Epidermal melanocyte (primary cell): ENCODE measurements at regions not wholly inside any gene's neighbourhood (a gene's known extent, or its start where the extent isn't known, plus 50 kb on each side); places are given as distances from the start of the nearest gene placed in this dataset.

Source experiments
- DNase-seq: peaks from one replicate; pipeline ENCODE4 v3.0.0; 2011; ENCODE audit warnings: low spot score; ENCODE audit not compliant: insufficient read length

- DNase-seq, result no peak
Measured at GRCh38 chr9:89721971-89722530, 117.2 kb downstream of the GADD45G start.

- no peak for DNase-seq
Measured at GRCh38 chr9:89722712-89723111, 117.9 kb downstream of the GADD45G start.

- no peak for DNase-seq
Measured at GRCh38 chr9:89723469-89724100, 118.8 kb downstream of the GADD45G start.

- no peak for DNase-seq
Measured at GRCh38 chr9:89724659-89725058, 119.8 kb downstream of the GADD45G start.

- no peak for DNase-seq
Measured at GRCh38 chr9:89725271-89725670, 120.5 kb downstream of the GADD45G start.

GRCh38 chr9:89729954-89730530 lies 125.2 kb downstream of the GADD45G start:
- DNase-seq, result no peak

- no peak for DNase-seq
Measured at GRCh38 chr9:89730715-89731114, 125.9 kb downstream of the GADD45G start.

- no peak for DNase-seq
Measured at GRCh38 chr9:89731262-89732182, 126.7 kb downstream of the GADD45G start.

GRCh38 chr9:89732295-89732938 lies 127.6 kb downstream of the GADD45G start:
- DNase-seq, result no peak

GRCh38 chr9:89732939-89733324 lies 128.1 kb downstream of the GADD45G start:
- no peak for DNase-seq

GRCh38 chr9:89734600-89735041 lies 129.8 kb downstream of the GADD45G start:
- DNase-seq, result no peak

GRCh38 chr9:89738137-89738932 lies 133.5 kb downstream of the GADD45G start:
- DNase-seq, result no peak

GRCh38 chr9:89739511-89739910 lies 134.7 kb downstream of the GADD45G start:
- no peak for DNase-seq

- no peak for DNase-seq
Measured at GRCh38 chr9:89739916-89740315, 135.1 kb downstream of the GADD45G start.

- DNase-seq, result no peak
Measured at GRCh38 chr9:89740722-89741121, 135.9 kb downstream of the GADD45G start.

GRCh38 chr9:89742660-89743059 lies 137.8 kb downstream of the GADD45G start:
- DNase-seq, result no peak

- no peak for DNase-seq
Measured at GRCh38 chr9:89743216-89743572, 138.4 kb downstream of the GADD45G start.

- DNase-seq, result no peak
Measured at GRCh38 chr9:89743573-89744254, 138.9 kb downstream of the GADD45G start.

GRCh38 chr9:89744255-89744648 lies 139.4 kb downstream of the GADD45G start:
- DNase-seq, result no peak

- DNase-seq, result no peak
Measured at GRCh38 chr9:89744730-89745129, 139.9 kb downstream of the GADD45G start.
